Mesendoderm (in vitro differentiated cells): ENCODE measurements at regions not wholly inside any gene's neighbourhood (a gene's known extent, or its start where the extent isn't known, plus 50 kb on each side); places are given as distances from the start of the nearest gene placed in this dataset.

ENCODE experiments used
- DNase-seq: peaks from one replicate; pipeline ENCODE4 v3.0.0; 2013
- H2AK5ac ChIP-seq: 2 replicates; pipeline ENCODE4 v1.6.1; 2013; ENCODE audit warnings: low read length, inconsistent platforms
- H2BK120ac ChIP-seq: 2 replicates; pipeline ENCODE4 v1.6.1; 2013; ENCODE audit warnings: low read depth, mild to moderate bottlenecking, low read length, moderate library complexity, mixed read lengths
- H2BK15ac ChIP-seq: replicated peaks from 2 replicates; pipeline ENCODE4 v1.6.1; 2013; ENCODE audit warnings: low read depth, mild to moderate bottlenecking, moderate library complexity
- H2BK5ac ChIP-seq: 2 replicates; pipeline ENCODE4 v1.6.1; 2013; ENCODE audit warnings: low read length, inconsistent platforms
- H3K18ac ChIP-seq: 2 replicates; pipeline ENCODE4 v1.6.1; 2013; ENCODE audit warnings: mild to moderate bottlenecking, low read length, mixed read lengths
- H3K23ac ChIP-seq: one replicate; pipeline ENCODE4 v1.6.1; 2013; ENCODE audit warnings: low read length
- H3K27ac ChIP-seq: 2 replicates; pipeline ENCODE4 v1.5.1; 2013; ENCODE audit warnings: low read depth, mild to moderate bottlenecking, inconsistent platforms, low read length, moderate library complexity
- H3K27me3 ChIP-seq: 2 replicates; pipeline ENCODE4 v1.6.1; 2013; ENCODE audit warnings: low read length, control low read depth, mild to moderate bottlenecking, inconsistent platforms; ENCODE audit not compliant: insufficient read depth, poor library complexity
- H3K36me3 ChIP-seq: 2 replicates; pipeline ENCODE4 v1.6.1; 2013; ENCODE audit warnings: low read length, inconsistent platforms; ENCODE audit not compliant: control insufficient read depth, insufficient read depth
- H3K4ac ChIP-seq: one replicate; pipeline ENCODE4 v1.6.1; 2013; ENCODE audit warnings: low read depth, mild to moderate bottlenecking, low read length, moderate library complexity
- H3K4me1 ChIP-seq: 2 replicates; pipeline ENCODE4 v1.6.1; 2013; ENCODE audit warnings: low read depth, low read length, inconsistent platforms; ENCODE audit not compliant: control insufficient read depth
- H3K4me2 ChIP-seq: 2 replicates; pipeline ENCODE4 v1.6.1; 2013; ENCODE audit warnings: low read length
- H3K4me3 ChIP-seq: 2 replicates; pipeline ENCODE4 v1.5.1; 2013; ENCODE audit warnings: mild to moderate bottlenecking, low read length
- H3K56ac ChIP-seq: one replicate; pipeline ENCODE4 v1.6.1; 2013; ENCODE audit warnings: low read length
- H3K79me1 ChIP-seq: 2 replicates; pipeline ENCODE4 v1.6.1; 2013; ENCODE audit warnings: low read length, inconsistent platforms
- H3K79me2 ChIP-seq: 2 replicates; pipeline ENCODE4 v1.6.1; 2013; ENCODE audit warnings: mild to moderate bottlenecking, low read length; ENCODE audit not compliant: control insufficient read depth, insufficient read depth
- H3K9ac ChIP-seq: 2 replicates; pipeline ENCODE4 v1.6.1; 2013; ENCODE audit warnings: low read length, inconsistent platforms
- H4K5ac ChIP-seq: one replicate; pipeline ENCODE4 v1.6.1; 2013; ENCODE audit warnings: low read length
- H4K8ac ChIP-seq: one replicate; pipeline ENCODE4 v1.6.1; 2013; ENCODE audit warnings: low read depth, mild to moderate bottlenecking, control low read depth, low read length, moderate library complexity
- WGBS: extraction: QIAGEN DNeasy Blood & Tissue Kit; methylation state at CpG from one replicate; pipeline ENCODE4 v1.1.7; 2013; ENCODE audit warnings: low lambda C conversion rate, missing lambda C conversion rate; ENCODE audit not compliant: insufficient coverage; ENCODE audit errors: extremely low coverage; 5-methylcytosine and 5-hydroxymethylcytosine counted together

DNA sequence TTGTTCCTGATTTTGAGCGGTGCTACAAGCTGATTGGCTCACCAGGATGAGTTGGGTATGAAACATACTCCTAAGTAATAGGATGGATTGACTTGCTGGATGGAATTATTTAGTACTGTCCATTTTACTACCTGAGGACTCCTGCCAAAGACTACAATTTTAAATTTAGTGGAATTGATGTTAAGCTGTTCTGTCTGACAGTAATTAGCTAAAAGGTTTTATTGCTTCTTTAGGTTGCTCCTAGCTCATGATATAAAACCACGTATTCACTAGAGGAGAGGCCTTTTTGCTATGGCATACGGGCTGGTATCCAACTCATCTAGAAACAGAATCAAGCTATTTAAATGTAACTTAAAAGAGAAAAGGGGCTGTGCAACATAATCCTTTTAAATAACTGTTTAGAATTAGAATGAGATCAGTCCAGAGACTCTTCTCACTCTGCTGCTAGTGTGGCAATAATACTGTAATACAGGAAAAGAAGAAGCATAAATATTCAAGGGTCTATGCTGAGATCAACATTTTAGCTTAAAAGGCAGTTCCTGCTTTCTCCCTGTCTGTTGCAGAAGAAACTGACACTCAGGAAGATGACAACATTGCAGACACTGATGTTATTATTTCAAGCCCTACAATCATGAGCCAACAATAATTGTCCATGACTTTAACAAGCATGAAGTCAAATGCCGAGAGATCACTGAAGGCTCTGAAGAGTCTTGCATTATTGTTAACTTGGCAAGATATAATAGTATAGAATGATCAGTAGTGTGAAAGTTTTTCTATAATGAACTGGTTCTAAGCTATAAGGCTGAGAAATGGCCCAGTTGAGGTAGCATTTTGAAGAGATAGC lies 258.7 kb upstream of the ADGRL4 start:
- peaks cover 5% of the 10 kb centered on the region for H3K4me1 ChIP-seq
- H3K18ac ChIP-seq, result no peak overlapping the region
- no peak overlapping the region for H2BK120ac ChIP-seq
- H3K4ac ChIP-seq, result no peak overlapping the region
- H3K27me3 ChIP-seq, result no peaks in the 10 kb centered on the region
- no CpG with 5 or more reads among the region's 4 CpGs for WGBS
- no peak overlapping the region for H3K56ac ChIP-seq
- no peak overlapping the region for H4K5ac ChIP-seq
- DNase-seq, result no peak
- no peak overlapping the region for H3K9ac ChIP-seq
- H3K4me3 ChIP-seq, result no peak overlapping the region
- H3K23ac ChIP-seq, result no peak overlapping the region
- H4K8ac ChIP-seq, result no peak overlapping the region
- H3K4me2 ChIP-seq, result no peak overlapping the region
- H2BK5ac ChIP-seq, result no peak overlapping the region
- H2AK5ac ChIP-seq, result no peak overlapping the region
- no peak overlapping the region for H2BK15ac ChIP-seq
- no peaks in the 10 kb centered on the region for H3K79me1 ChIP-seq
- no peaks in the 10 kb centered on the region for H3K36me3 ChIP-seq
- H3K79me2 ChIP-seq, result no peaks in the 10 kb centered on the region
- H3K27ac ChIP-seq, result no peak overlapping the region

DNA sequence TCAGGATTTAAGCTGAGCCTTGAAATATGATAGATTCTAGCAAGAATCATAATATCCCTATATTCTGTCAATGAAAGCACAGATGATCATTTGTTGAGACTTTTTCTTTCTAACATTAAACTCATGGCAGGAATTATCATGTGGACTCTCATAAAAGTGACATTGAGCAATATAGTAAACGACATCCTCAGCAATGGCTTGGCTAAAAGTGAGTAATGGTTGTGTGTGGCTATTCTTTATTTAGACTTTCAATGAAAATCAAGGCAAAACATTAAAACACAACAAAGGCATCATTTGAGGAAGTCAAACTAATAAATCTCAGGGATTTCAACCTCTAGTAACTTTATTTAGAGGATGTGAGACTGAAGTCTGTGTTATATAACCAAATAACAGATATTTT lies 257.8 kb upstream of the ADGRL4 start:
- Histone ChIP-seq H3K4me1 (peaks cover 5% of the 10 kb centered on the region), H3K27me3 (no peaks in the 10 kb centered on the region), H3K36me3 (no peaks in the 10 kb centered on the region), H3K4me2 (no peak overlapping the region), H4K8ac (no peak overlapping the region), H2BK15ac (no peak overlapping the region), H3K56ac (no peak overlapping the region), H3K23ac (no peak overlapping the region), H3K18ac (no peak overlapping the region), H2AK5ac (no peak overlapping the region), H3K79me1 (no peaks in the 10 kb centered on the region), H3K4ac (no peak overlapping the region), H3K27ac (no peak overlapping the region), H3K79me2 (no peaks in the 10 kb centered on the region), H3K4me3 (no peak overlapping the region), H2BK5ac (no peak overlapping the region), H2BK120ac (no peak overlapping the region), H4K5ac (no peak overlapping the region), H3K9ac (no peak overlapping the region)
- no peak for DNase-seq
- WGBS, result no CpG with 5 or more reads among the region's 1 CpG

DNA sequence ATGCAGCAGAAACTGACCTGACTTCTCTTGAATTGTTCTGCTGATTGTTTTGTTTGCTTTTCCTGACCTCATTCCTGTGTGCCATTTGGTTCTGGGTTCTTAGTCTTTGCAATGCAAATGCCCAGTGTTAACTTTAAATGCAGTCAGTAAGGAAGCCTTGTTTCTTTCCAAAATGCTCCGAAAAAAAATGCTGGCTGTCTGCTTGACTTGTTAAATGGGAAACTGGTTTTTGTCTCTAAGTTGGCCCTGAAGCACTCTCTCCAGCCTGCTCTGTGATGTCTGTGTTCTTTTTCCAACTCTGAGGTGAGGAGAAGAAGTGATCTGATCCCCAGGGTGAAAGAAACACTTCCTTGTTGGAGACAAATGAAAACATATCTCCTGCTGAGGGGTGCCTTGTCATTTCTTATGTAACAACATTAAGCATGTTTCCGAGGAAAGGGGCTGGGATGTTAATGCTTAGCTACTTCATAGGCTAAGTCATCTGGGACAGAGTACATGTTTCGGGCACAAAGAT lies 256.3 kb upstream of the ADGRL4 start:
- H4K8ac ChIP-seq, result no peak overlapping the region
- no peak overlapping the region for H2BK15ac ChIP-seq
- H4K5ac ChIP-seq, result peak overlapping the region; percentile 21
- H2BK120ac ChIP-seq, result no peak overlapping the region
- no CpG with 5 or more reads among the region's 3 CpGs for WGBS
- peak overlapping the region; percentile 19 for H3K56ac ChIP-seq
- H2AK5ac ChIP-seq, result no peak overlapping the region
- H3K9ac ChIP-seq, result no peak overlapping the region
- no peak overlapping the region for H3K4me2 ChIP-seq
- no peak overlapping the region for H3K4me3 ChIP-seq
- DNase-seq, result peak; percentile 82
- peak overlapping the region; percentile 84 for H3K27ac ChIP-seq
- peak overlapping the region; percentile 3 for H3K4ac ChIP-seq
- peak overlapping the region; percentile 47 for H3K18ac ChIP-seq
- no peaks in the 10 kb centered on the region for H3K79me2 ChIP-seq
- no peaks in the 10 kb centered on the region for H3K27me3 ChIP-seq
- no peak overlapping the region for H3K23ac ChIP-seq
- H3K36me3 ChIP-seq, result no peaks in the 10 kb centered on the region
- peaks cover 5% of the 10 kb centered on the region for H3K4me1 ChIP-seq
- H3K79me1 ChIP-seq, result no peaks in the 10 kb centered on the region
- peak overlapping the region; percentile 39 for H2BK5ac ChIP-seq

DNA sequence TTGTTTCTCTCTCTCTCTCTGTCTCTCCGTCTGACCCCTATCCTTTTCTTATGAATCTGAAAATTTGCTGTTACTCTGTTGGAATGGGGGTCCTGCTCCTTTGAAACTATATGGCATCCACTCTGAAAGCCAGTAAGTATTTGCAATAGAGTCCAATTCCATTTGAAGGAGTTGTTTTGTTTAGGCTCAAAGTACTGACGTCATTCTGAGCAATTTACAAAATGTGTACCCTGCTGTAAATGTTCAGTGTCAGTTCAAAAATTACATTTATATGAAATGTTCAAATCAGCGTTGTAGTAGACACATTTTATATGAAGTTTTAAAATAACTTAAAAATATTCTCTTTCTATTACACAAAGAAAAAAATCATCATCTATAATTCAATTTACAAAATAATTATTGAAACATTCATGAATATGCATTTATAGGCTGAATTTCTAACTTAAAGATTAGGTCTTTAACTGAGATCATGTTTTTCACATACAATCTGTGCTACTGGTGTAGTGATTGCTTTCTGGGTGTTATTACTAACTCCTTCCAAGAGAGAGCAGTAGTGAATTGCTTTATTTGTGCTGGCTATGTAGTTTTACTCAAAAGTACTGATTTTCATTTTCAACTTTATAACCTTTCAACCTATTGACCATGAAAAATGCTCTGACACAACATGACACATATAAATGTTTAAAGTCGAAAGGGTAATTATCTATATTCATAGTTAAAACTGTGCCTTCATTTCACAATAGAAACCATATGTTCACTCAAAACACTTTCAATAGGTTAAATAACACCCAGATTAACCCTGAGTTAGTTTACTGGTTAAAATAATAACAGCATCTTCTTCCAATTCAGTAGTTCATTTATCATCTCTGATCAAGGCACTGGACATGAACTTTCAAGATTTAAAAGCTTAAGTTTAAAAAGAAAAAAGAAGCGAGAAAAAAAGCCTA lies 253.1 kb upstream of the ADGRL4 start:
- Histone ChIP-seq H3K23ac (no peak overlapping the region), H2BK15ac (no peak overlapping the region), H3K9ac (no peak overlapping the region), H3K4me2 (no peak overlapping the region), H3K18ac (no peak overlapping the region), H3K4me3 (no peak overlapping the region), H4K5ac (no peak overlapping the region), H3K56ac (no peak overlapping the region), H2BK5ac (no peak overlapping the region), H3K79me1 (no peaks in the 10 kb centered on the region), H2AK5ac (no peak overlapping the region), H3K27me3 (no peaks in the 10 kb centered on the region), H3K27ac (no peak overlapping the region), H3K4me1 (peaks cover 5% of the 10 kb centered on the region), H2BK120ac (no peak overlapping the region), H3K36me3 (no peaks in the 10 kb centered on the region), H3K4ac (no peak overlapping the region), H4K8ac (no peak overlapping the region), H3K79me2 (no peaks in the 10 kb centered on the region)
- peak; percentile 36 for DNase-seq
- WGBS, result 100% methylated on average over 1 of the region's 5 CpGs

DNA sequence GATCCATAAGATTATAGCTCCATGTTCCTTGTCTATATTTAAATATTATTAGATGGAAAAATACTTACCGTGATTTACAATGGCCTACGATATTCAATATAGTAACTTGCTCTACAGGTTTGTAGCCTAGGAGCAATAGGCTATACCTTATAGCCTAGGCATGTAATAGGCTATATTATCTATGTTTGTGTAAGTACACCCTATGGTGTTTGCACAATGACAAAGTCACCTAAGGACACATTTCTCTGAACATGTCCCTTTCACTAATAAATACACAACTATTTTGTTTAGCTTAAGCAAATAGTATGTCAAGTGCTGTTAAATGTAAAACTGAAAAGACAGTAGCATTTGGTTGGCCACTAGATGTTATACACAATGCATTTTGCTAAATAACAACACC lies 248.9 kb upstream of the ADGRL4 start:
- H4K8ac ChIP-seq, result no peak overlapping the region
- no peak overlapping the region for H4K5ac ChIP-seq
- no peak overlapping the region for H3K9ac ChIP-seq
- H3K27me3 ChIP-seq, result no peaks in the 10 kb centered on the region
- no peak overlapping the region for H2BK5ac ChIP-seq
- H3K4ac ChIP-seq, result no peak overlapping the region
- no peak overlapping the region for H3K23ac ChIP-seq
- H3K56ac ChIP-seq, result no peak overlapping the region
- no peak overlapping the region for H2BK120ac ChIP-seq
- no peak overlapping the region for H2AK5ac ChIP-seq
- H3K18ac ChIP-seq, result no peak overlapping the region
- no peak for DNase-seq
- no peak overlapping the region for H2BK15ac ChIP-seq
- H3K4me2 ChIP-seq, result no peak overlapping the region
- no peaks in the 10 kb centered on the region for H3K36me3 ChIP-seq
- H3K4me3 ChIP-seq, result no peak overlapping the region
- no peaks in the 10 kb centered on the region for H3K79me1 ChIP-seq
- no peaks in the 10 kb centered on the region for H3K4me1 ChIP-seq
- no peaks in the 10 kb centered on the region for H3K79me2 ChIP-seq
- H3K27ac ChIP-seq, result no peak overlapping the region
- no CpG with 5 or more reads among the region's 2 CpGs for WGBS
